Right atrium auricular region (tissue), 2 donors: ENCODE measurements at regions not wholly inside any gene's neighbourhood (a gene's known extent, or its start where the extent isn't known, plus 50 kb on each side); places are given as distances from the start of the nearest gene placed in this dataset.

Experiments
- DNase-seq: peaks from one replicate; pipeline ENCODE4 v3.0.0-alpha.2; 2019; ENCODE audit warnings: low spot score
- H3K27ac ChIP-seq, 2 donors: fragments of 200-600 bp; sonication (generic); 1 replicate in 1 of 2; 2 replicates in 1 of 2; pipeline ENCODE4 v1.5.1; 2016 to 2019
- H3K27me3 ChIP-seq, 2 donors: fragments of 200-600 bp; sonication (generic); one replicate each; pipeline versions ENCODE4 v1.5.1 to v1.6.0; 2017 to 2019
- H3K36me3 ChIP-seq: fragments of 200-600 bp; sonication (generic); one replicate; pipeline ENCODE4 v1.5.1; 2016
- H3K4me1 ChIP-seq, 2 donors: fragments of 200-600 bp; sonication (generic); one replicate each; pipeline versions ENCODE4 v1.5.1 to v1.6.0; 2017 to 2019
- H3K4me3 ChIP-seq, 2 donors: fragments of 200-600 bp; sonication (generic); 1 replicate in 1 of 2; 2 replicates in 1 of 2; pipeline ENCODE4 v1.5.1; 2017 to 2019; ENCODE audit warnings: mild to moderate bottlenecking in 1 of 2, moderate library complexity in 1 of 2
- H3K9me3 ChIP-seq, 2 donors: fragments of 200-600 bp; sonication (generic); one replicate each; pipeline ENCODE4 v1.5.1; 2019
- CTCF ChIP-seq, 2 donors: fragments of 200-600 bp; sonication (generic); IDR thresholded peaks; one replicate each; pipeline ENCODE4 v1.5.1; 2019; ENCODE audit warnings: antibody characterized with exemption in 2 of 2

- Histone ChIP-seq H3K36me3 (no peaks in the 10 kb centered on the region), H3K4me1 (no peaks in the 10 kb centered on the region), H3K9me3 (no peaks in the 10 kb centered on the region), H3K27me3 (no peaks in the 10 kb centered on the region), H3K4me3 (no peak overlapping the region), H3K27ac (no peak overlapping the region)
- TF ChIP-seq CTCF (IDR thresholded peaks at IDR 0.05) = no peak
- DNase-seq = no peak
These were observed 181.3 kb downstream of the NFKBIZ start for GRCh38 chr3:102030661-102031060.

- DNase-seq = no peak
- Histone ChIP-seq H3K27me3 (no peaks in the 10 kb centered on the region), H3K27ac (no peak overlapping the region), H3K9me3 (no peaks in the 10 kb centered on the region), H3K36me3 (no peaks in the 10 kb centered on the region), H3K4me1 (no peaks in the 10 kb centered on the region), H3K4me3 (no peak overlapping the region)
- TF ChIP-seq CTCF (IDR thresholded peaks at IDR 0.05) = no peak
These were observed 182.5 kb downstream of the NFKBIZ start for GRCh38 chr3:102031834-102032233.

- no peak for TF ChIP-seq CTCF (IDR thresholded peaks at IDR 0.05)
- no peaks in the 10 kb centered on the region for H3K9me3 ChIP-seq
- no peak overlapping the region for H3K27ac ChIP-seq
- H3K27me3 ChIP-seq = no peaks in the 10 kb centered on the region
- H3K36me3 ChIP-seq = no peaks in the 10 kb centered on the region
- no peaks in the 10 kb centered on the region for H3K4me1 ChIP-seq
- DNase-seq = no peak
- H3K4me3 ChIP-seq = no peak overlapping the region
These were observed 183.4 kb downstream of the NFKBIZ start for GRCh38 chr3:102032491-102033383.

- no peak for TF ChIP-seq CTCF (IDR thresholded peaks at IDR 0.05)
- no peak overlapping the region for H3K4me3 ChIP-seq
- no peak for DNase-seq
- H3K4me1 ChIP-seq = no peaks in the 10 kb centered on the region
- H3K27me3 ChIP-seq = no peaks in the 10 kb centered on the region
- no peaks in the 10 kb centered on the region for H3K36me3 ChIP-seq
- no peak overlapping the region for H3K27ac ChIP-seq
- no peaks in the 10 kb centered on the region for H3K9me3 ChIP-seq
These were observed 185.5 kb downstream of the NFKBIZ start for GRCh38 chr3:102034639-102035451.

GRCh38 chr3:102036017-102036416, 186.7 kb downstream of the NFKBIZ start:
- no peak for TF ChIP-seq CTCF (IDR thresholded peaks at IDR 0.05)

More at GRCh38 chr3:102036017-102036416, 186.7 kb downstream of the NFKBIZ start:
- H3K4me1 ChIP-seq = no peaks in the 10 kb centered on the region
- H3K9me3 ChIP-seq = no peaks in the 10 kb centered on the region
- H3K27me3 ChIP-seq = no peaks in the 10 kb centered on the region
- no peak for DNase-seq
- no peak overlapping the region for H3K4me3 ChIP-seq
- no peak overlapping the region for H3K27ac ChIP-seq
- no peaks in the 10 kb centered on the region for H3K36me3 ChIP-seq
